IMR-90 (cell line): ENCODE measurements at regions not wholly inside any gene's neighbourhood (a gene's known extent, or its start where the extent isn't known, plus 50 kb on each side); places are given as distances from the start of the nearest gene placed in this dataset.

Experiments
- ATAC-seq: fragments of 200-7000 bp; cut with Tn5 transposase; 2 replicates; pipeline ENCODE4 v1.9.1; 2020; ENCODE audit warnings: low read depth, mild to moderate bottlenecking, moderate library complexity
- BruUV-seq: library from RNA; stranded (reverse); fragments of 400-500 nt; replicated peaks from 2 replicates; lab custom pipeline; 2021; lab: Mats Ljungman, UMichigan
- CTCF ChIA-PET: fragments of 300-600 bp; formaldehyde crosslinking; extraction: SDS; loops from one replicate; lab custom pipeline; 2021; ENCODE audit warnings: antibody characterized with exemption; lab: Yijun Ruan, JAX
- POLR2A ChIA-PET: fragments of 300-600 bp; sonication (Branson Sonifier 250); formaldehyde crosslinking; loops from one replicate; lab custom pipeline; 2022; ENCODE audit warnings: antibody characterized with exemption; ENCODE audit not compliant: unreplicated experiment; lab: Charles Lee
- DNase-seq: peaks from one replicate; pipeline ENCODE4 v3.0.0; 2013
- H2AFZ ChIP-seq: replicated peaks from 2 replicates; pipeline ENCODE3; 2013; ENCODE audit warnings: low read length, mild to moderate bottlenecking; ENCODE audit not compliant: poor library complexity
- H2AK5ac ChIP-seq: 2 replicates; pipeline ENCODE4 v1.6.1; 2013; ENCODE audit warnings: low read depth, low read length, inconsistent platforms
- H2AK9ac ChIP-seq: replicated peaks from 2 replicates; pipeline ENCODE3; 2013; ENCODE audit warnings: mild to moderate bottlenecking, low read depth, low read length, moderate library complexity; ENCODE audit not compliant: poor library complexity
- H2BK120ac ChIP-seq: 2 replicates; pipeline ENCODE4 v1.6.1; 2013; ENCODE audit warnings: low read depth, low read length, inconsistent platforms
- H2BK15ac ChIP-seq: 3 replicates; pipeline ENCODE4 v1.6.1; 2013; ENCODE audit warnings: low read depth, low read length, inconsistent platforms
- H2BK20ac ChIP-seq: 2 replicates; pipeline ENCODE4 v1.6.1; 2013; ENCODE audit warnings: low read depth, mild to moderate bottlenecking, inconsistent platforms, low read length, moderate library complexity
- H2BK5ac ChIP-seq: 2 replicates; pipeline ENCODE4 v1.6.1; 2013; ENCODE audit warnings: mild to moderate bottlenecking, low read depth, low read length, inconsistent platforms; ENCODE audit not compliant: poor library complexity, severe bottlenecking
- H3K14ac ChIP-seq: replicated peaks from 2 replicates; pipeline ENCODE4 v1.6.1; 2013; ENCODE audit warnings: low read depth, low read length, inconsistent platforms
- H3K18ac ChIP-seq: 2 replicates; pipeline ENCODE4 v1.6.1; 2013; ENCODE audit warnings: low read depth, low read length, control low read depth
- H3K23ac ChIP-seq: 2 replicates; pipeline ENCODE4 v1.6.1; 2013; ENCODE audit warnings: low read depth, low read length, inconsistent platforms
- H3K27ac ChIP-seq: 2 replicates; pipeline ENCODE4 v1.5.1; 2013; ENCODE audit warnings: mild to moderate bottlenecking, control low read depth, low read length; ENCODE audit not compliant: insufficient read depth
- H3K27me3 ChIP-seq: 2 replicates; pipeline ENCODE4 v1.6.1; 2013; ENCODE audit warnings: low read length; ENCODE audit not compliant: control insufficient read depth, insufficient read depth
- H3K36me3 ChIP-seq: 2 replicates; pipeline ENCODE4 v1.6.1; 2013; ENCODE audit warnings: low read length, mixed read lengths; ENCODE audit not compliant: control insufficient read depth, insufficient read depth
- H3K4ac ChIP-seq: 2 replicates; pipeline ENCODE4 v1.6.1; 2013; ENCODE audit warnings: low read depth, low read length, inconsistent platforms
- H3K4me1 ChIP-seq: 2 replicates; pipeline ENCODE4 v1.6.1; 2013; ENCODE audit warnings: low read length, mixed read lengths; ENCODE audit not compliant: control insufficient read depth, insufficient read depth
- H3K4me2 ChIP-seq: 2 replicates; pipeline ENCODE4 v1.6.1; 2013; ENCODE audit warnings: low read depth, mild to moderate bottlenecking, control low read depth, low read length, moderate library complexity
- H3K4me3 ChIP-seq: 2 replicates; pipeline ENCODE4 v1.5.1; 2013; ENCODE audit warnings: low read depth, mild to moderate bottlenecking, control low read depth, low read length, moderate library complexity; ENCODE audit not compliant: insufficient read depth
- H3K56ac ChIP-seq: 2 replicates; pipeline ENCODE4 v1.6.1; 2013; ENCODE audit warnings: low read length, inconsistent platforms; ENCODE audit not compliant: insufficient read depth; ENCODE audit errors: extremely low read depth
- H3K79me1 ChIP-seq, 2 experiments: 2 replicates each; pipeline ENCODE4 v1.6.1; 2013; ENCODE audit warnings: low read length in 2 of 2, inconsistent platforms in 1 of 2, low read depth in 1 of 2
- H3K9ac ChIP-seq: 2 replicates; pipeline ENCODE4 v1.6.1; 2013; ENCODE audit warnings: low read depth, low read length, control low read depth
- H3K9me1 ChIP-seq: 2 replicates; pipeline ENCODE4 v1.6.1; 2013; ENCODE audit warnings: low read length, inconsistent platforms; ENCODE audit not compliant: insufficient read depth
- H3K9me3 ChIP-seq: 2 replicates; pipeline ENCODE4 v1.6.1; 2013; ENCODE audit warnings: low read length; ENCODE audit not compliant: control insufficient read depth, insufficient read depth
- H4K20me1 ChIP-seq: 2 replicates; pipeline ENCODE4 v1.6.1; 2013; ENCODE audit warnings: low read length, inconsistent platforms; ENCODE audit not compliant: insufficient read depth
- H4K5ac ChIP-seq: 2 replicates; pipeline ENCODE4 v1.6.1; 2013; ENCODE audit warnings: mild to moderate bottlenecking, low read depth, low read length, control low read depth
- H4K8ac ChIP-seq, 2 experiments: 2 replicates each; pipeline ENCODE4 v1.6.1; 2013; ENCODE audit warnings: low read depth in 2 of 2, low read length in 2 of 2, control low read depth in 1 of 2, inconsistent platforms in 1 of 2
- H4K91ac ChIP-seq: 2 replicates; pipeline ENCODE4 v1.6.1; 2013; ENCODE audit warnings: low read depth, low read length, inconsistent platforms; ENCODE audit not compliant: insufficient read depth
- CTCF ChIP-seq: conservative IDR thresholded peaks from 2 replicates; pipeline ENCODE4 v1.5.1; 2012; ENCODE audit warnings: mild to moderate bottlenecking, low read depth, low read length, improper control_type of control experiment
- ELK1 ChIP-seq: fragments of 150-350 bp; IDR thresholded peaks from 2 replicates; pipeline ENCODE4 v1.6.1; 2016; ENCODE audit warnings: low read depth, mild to moderate bottlenecking, low read length, moderate library complexity, borderline replicate concordance
- NFE2L2 ChIP-seq: fragments of 150-350 bp; IDR thresholded peaks from 2 replicates; pipeline ENCODE4 v1.6.1; 2016; ENCODE audit warnings: low read depth, mild to moderate bottlenecking, low read length
- RAD21 ChIP-seq: IDR thresholded peaks from 2 replicates; pipeline ENCODE4 v1.6.1; 2012; ENCODE audit warnings: low read length, improper control_type of control experiment
- WGBS, 2 experiments: methylation state at CpG; one replicate each; pipeline versions ENCODE4 v1.1.5 to v1.1.7; 2013; ENCODE audit warnings: missing lambda C conversion rate in 2 of 2; ENCODE audit not compliant: insufficient read length in 1 of 2; ENCODE audit errors: extremely low coverage in 2 of 2; 5-methylcytosine and 5-hydroxymethylcytosine counted together
- dilution Hi-C: fragments of 300-500 bp; cut with HindIII; formaldehyde crosslinking; loops from one replicate; pipeline ENCODE4 v1.14.3; 2018; ENCODE audit warnings: low sequenced_read_pairs; ENCODE audit not compliant: unreplicated experiment
- in situ Hi-C: fragments of 300-500 bp; cut with MboI; formaldehyde crosslinking; loops from 3 replicates; pipeline ENCODE4 v1.14.3; 2019; ENCODE audit warnings: low sequenced_read_pairs, inconsistent platforms, mixed read lengths
- intact Hi-C: fragments of 100-400 bp; cut with micrococcal nuclease; formaldehyde crosslinking; loops from 2 replicates; pipeline ENCODE4 v1.10.0; 2022

GRCh38 chr2:8258406-8258805 lies 423.4 kb upstream of the ID2 start:
- Histone ChIP-seq H3K56ac (no peak overlapping the region), H3K36me3 (no peaks in the 10 kb centered on the region), H2BK20ac (no peak overlapping the region), H2AFZ (no peak overlapping the region), H3K79me1 (no peaks in the 10 kb centered on the region), H3K18ac (no peak overlapping the region), H3K4me2 (no peak overlapping the region), H2AK5ac (no peak overlapping the region), H2BK5ac (no peak overlapping the region), H3K23ac (no peak overlapping the region), H3K9me1 (no peaks in the 10 kb centered on the region), H3K4ac (no peak overlapping the region), H2BK120ac (no peak overlapping the region), H3K4me1 (no peaks in the 10 kb centered on the region), H2AK9ac (no peak overlapping the region), H2BK15ac (no peak overlapping the region), H3K27me3 (peaks cover 4% of the 10 kb centered on the region; the same call in 1 of the 2 replicates), H4K8ac (no peak overlapping the region), H4K91ac (no peak overlapping the region), H4K5ac (no peak overlapping the region), H3K14ac (no peak overlapping the region), H3K9me3 (no peaks in the 10 kb centered on the region), H4K20me1 (no peaks in the 10 kb centered on the region), H3K4me3 (no peak overlapping the region), H3K27ac (no peak overlapping the region), H3K9ac (no peak overlapping the region)
- TF ChIP-seq RAD21 (no peak), CTCF (no peak), ELK1 (no peak), NFE2L2 (no peak)
- DNase-seq (no peak), ATAC-seq (no peak)
- intact Hi-C loops (no loop called here), dilution Hi-C loops (no loop called here), in situ Hi-C loops (no loop called here)
- no TSS peak for BruUV-seq
- POLR2A ChIA-PET, result no interaction called here
- no CpG with 5 or more reads among the region's 4 CpGs for WGBS, 2 experiments
- CTCF ChIA-PET, result no interaction called here
